COR-L47 (cell line): ENCODE measurements at regions not wholly inside any gene's neighbourhood (a gene's known extent, or its start where the extent isn't known, plus 50 kb on each side); places are given as distances from the start of the nearest gene placed in this dataset.
"Not testable (repeated sequence)": the region's sequence is repeated elsewhere in the genome, so short reads cannot be mapped to it uniquely, and the experiment has no call there.

ENCODE experiments used
- DNase-seq: peaks from one replicate; lab custom pipeline; 2025; lab: John Stamatoyannopoulos, UW

GRCh38 chrX:95612350-95612749 lies 1072.3 kb upstream of the DIAPH2 start:
- no peak for DNase-seq

- DNase-seq = no peak
Measured at GRCh38 chrX:95622200-95622599, 1062.4 kb upstream of the DIAPH2 start.

GRCh38 chrX:95626748-95627147 lies 1057.9 kb upstream of the DIAPH2 start:
- no peak for DNase-seq

GRCh38 chrX:95628796-95629195 lies 1055.8 kb upstream of the DIAPH2 start:
- DNase-seq = no peak

GRCh38 chrX:95629737-95630136 lies 1054.9 kb upstream of the DIAPH2 start:
- no peak for DNase-seq

GRCh38 chrX:95640226-95640625 lies 1044.4 kb upstream of the DIAPH2 start:
- no peak for DNase-seq

- no peak for DNase-seq
Measured at GRCh38 chrX:95645738-95646137, 1038.9 kb upstream of the DIAPH2 start.

- no peak for DNase-seq
Measured at GRCh38 chrX:95662200-95662599, 1022.4 kb upstream of the DIAPH2 start.

- DNase-seq = no peak
Measured at GRCh38 chrX:95666056-95666455, 1018.6 kb upstream of the DIAPH2 start.

GRCh38 chrX:95675011-95675410 lies 1009.6 kb upstream of the DIAPH2 start:
- DNase-seq = no peak

GRCh38 chrX:95675794-95676193 lies 1008.8 kb upstream of the DIAPH2 start:
- DNase-seq = no peak

- no peak for DNase-seq
Measured at GRCh38 chrX:95678679-95679078, 1006.0 kb upstream of the DIAPH2 start.

GRCh38 chrX:95693365-95693764 lies 991.3 kb upstream of the DIAPH2 start:
- DNase-seq = no peak

- no peak for DNase-seq
Measured at GRCh38 chrX:95703696-95704095, 980.9 kb upstream of the DIAPH2 start.

- DNase-seq = no peak
Measured at GRCh38 chrX:95716841-95717240, 967.8 kb upstream of the DIAPH2 start.

GRCh38 chrX:95718746-95719145 lies 965.9 kb upstream of the DIAPH2 start:
- DNase-seq = no peak

- DNase-seq = no peak
Measured at GRCh38 chrX:95721011-95721410, 963.6 kb upstream of the DIAPH2 start.

- DNase-seq = no peak
Measured at GRCh38 chrX:95728446-95728845, 956.2 kb upstream of the DIAPH2 start.

GRCh38 chrX:95729401-95729800 lies 955.2 kb upstream of the DIAPH2 start:
- no peak for DNase-seq

GRCh38 chrX:95733426-95733825 lies 951.2 kb upstream of the DIAPH2 start:
- DNase-seq = no peak

GRCh38 chrX:95754411-95754810 lies 930.2 kb upstream of the DIAPH2 start:
- no peak for DNase-seq

GRCh38 chrX:95760356-95760755 lies 924.3 kb upstream of the DIAPH2 start:
- no peak for DNase-seq

GRCh38 chrX:95762716-95763115 lies 921.9 kb upstream of the DIAPH2 start:
- no peak for DNase-seq

GRCh38 chrX:95764972-95765451 lies 919.6 kb upstream of the DIAPH2 start:
- peak; percentile 0 for DNase-seq

- not testable (repeated sequence) for DNase-seq
Measured at GRCh38 chrX:95771198-95771597, 913.4 kb upstream of the DIAPH2 start.
